GM11168 (cell line): ENCODE measurements at regions not wholly inside any gene's neighbourhood (a gene's known extent, or its start where the extent isn't known, plus 50 kb on each side); places are given as distances from the start of the nearest gene placed in this dataset.
"Not testable (repeated sequence)": the region's sequence is repeated elsewhere in the genome, so short reads cannot be mapped to it uniquely, and the experiment has no call there.

Source experiments
- in situ Hi-C: fragments of 300-500 bp; cut with MboI; formaldehyde crosslinking; loops from one replicate; pipeline ENCODE4 v1.12.0; 2022; ENCODE audit warnings: low sequenced_read_pairs; ENCODE audit not compliant: unreplicated experiment

GRCh38 chr4:116577321-116577720 is 508.1 kb downstream of the TRAM1L1 start:
- in situ Hi-C loops = no loop called here

- in situ Hi-C loops = no loop called here
Measured at GRCh38 chr4:116573540-116573939, 511.8 kb downstream of the TRAM1L1 start.

GRCh38 chr4:116561768-116562167 is 523.6 kb downstream of the TRAM1L1 start:
- in situ Hi-C loops = no loop called here

- in situ Hi-C loops = no loop called here
Measured at GRCh38 chr4:116551806-116552205, 533.6 kb downstream of the TRAM1L1 start.

- in situ Hi-C loops = no loop called here
Measured at GRCh38 chr4:116547632-116548031, 537.7 kb downstream of the TRAM1L1 start.

- in situ Hi-C loops = no loop called here
Measured at GRCh38 chr4:116546759-116547158, 538.6 kb downstream of the TRAM1L1 start.

GRCh38 chr4:116544946-116545345 is 540.4 kb downstream of the TRAM1L1 start:
- in situ Hi-C loops = no loop called here

GRCh38 chr4:116539744-116540143 is 545.6 kb downstream of the TRAM1L1 start:
- in situ Hi-C loops = no loop called here

GRCh38 chr4:116537828-116538227 is 547.5 kb downstream of the TRAM1L1 start:
- in situ Hi-C loops = no loop called here

GRCh38 chr4:116536024-116536423 is 549.4 kb downstream of the TRAM1L1 start:
- in situ Hi-C loops = not testable (repeated sequence)

- in situ Hi-C loops = no loop called here
Measured at GRCh38 chr4:116531870-116532269, 553.5 kb downstream of the TRAM1L1 start.

GRCh38 chr4:116531026-116531425 is 554.4 kb downstream of the TRAM1L1 start:
- in situ Hi-C loops = no loop called here

GRCh38 chr4:116530048-116530447 is 555.3 kb downstream of the TRAM1L1 start:
- in situ Hi-C loops = no loop called here

GRCh38 chr4:116529129-116529528 is 556.2 kb downstream of the TRAM1L1 start:
- in situ Hi-C loops = no loop called here

GRCh38 chr4:116522922-116523321 is 562.5 kb downstream of the TRAM1L1 start:
- in situ Hi-C loops = no loop called here

- in situ Hi-C loops = no loop called here
Measured at GRCh38 chr4:116520886-116521285, 564.5 kb downstream of the TRAM1L1 start.

- in situ Hi-C loops = no loop called here
Measured at GRCh38 chr4:116516711-116517110, 568.7 kb downstream of the TRAM1L1 start.

GRCh38 chr4:116515959-116516358 is 569.4 kb downstream of the TRAM1L1 start:
- in situ Hi-C loops = no loop called here

- in situ Hi-C loops = no loop called here
Measured at GRCh38 chr4:116512552-116512951, 572.8 kb downstream of the TRAM1L1 start.

- in situ Hi-C loops = no loop called here
Measured at GRCh38 chr4:116501954-116502353, 583.4 kb downstream of the TRAM1L1 start.

GRCh38 chr4:116500225-116500624 is 585.2 kb downstream of the TRAM1L1 start:
- in situ Hi-C loops = no loop called here

GRCh38 chr4:116489739-116490138 is 595.6 kb downstream of the TRAM1L1 start:
- in situ Hi-C loops = no loop called here

GRCh38 chr4:116486401-116486800 is 599.0 kb downstream of the TRAM1L1 start:
- in situ Hi-C loops = no loop called here
